Activated CD8-positive, alpha-beta T cell treated with anti-CD3 and anti-CD28 coated beads for 36 hours (primary cell): ENCODE measurements at regions not wholly inside any gene's neighbourhood (a gene's known extent, or its start where the extent isn't known, plus 50 kb on each side); places are given as distances from the start of the nearest gene placed in this dataset.

Experiments
- ATAC-seq: fragments of 200-7000 bp; cut with Tn5 transposase; one replicate; pipeline ENCODE4 v1.10.0; 2021; ENCODE audit warnings: mild to moderate bottlenecking, moderate library complexity
- CTCF ChIA-PET: fragments of 350-600 bp; sonication (Branson Sonifier 250); formaldehyde crosslinking; loops from one replicate; lab custom pipeline; 2021; ENCODE audit warnings: antibody characterized with exemption; lab: Charles Lee
- POLR2A ChIA-PET: fragments of 350-600 bp; sonication (Branson Sonifier 250); formaldehyde crosslinking; loops from one replicate; lab custom pipeline; 2021; ENCODE audit warnings: antibody characterized with exemption; lab: Charles Lee
- DNase-seq: peaks from one replicate; pipeline ENCODE4 v3.0.0-alpha.2; 2020
- H3K27ac Mint-ChIP-seq: one replicate; pipeline ENCODE4 v1.8.0; 2021; ENCODE audit warnings: mild to moderate bottlenecking, mixed read lengths
- H3K27me3 Mint-ChIP-seq: one replicate; pipeline ENCODE4 v1.8.0; 2021; ENCODE audit warnings: mixed read lengths
- H3K36me3 Mint-ChIP-seq: one replicate; pipeline ENCODE4 v1.8.0; 2021; ENCODE audit warnings: low read depth, mixed read lengths
- H3K4me1 Mint-ChIP-seq: one replicate; pipeline ENCODE4 v1.8.0; 2021; ENCODE audit warnings: low read depth, mixed read lengths
- H3K4me3 Mint-ChIP-seq: one replicate; pipeline ENCODE4 v1.8.0; 2021; ENCODE audit warnings: mild to moderate bottlenecking, moderate library complexity, mixed read lengths
- H3K9me3 Mint-ChIP-seq: one replicate; pipeline ENCODE4 v1.8.0; 2021; ENCODE audit warnings: mixed read lengths
- intact Hi-C: fragments of 100-400 bp; cut with micrococcal nuclease; formaldehyde crosslinking; loops from one replicate; pipeline ENCODE4 v1.10.0; 2022
- TF ChIP-seq, protein P1 (sequence below): fragments of 200-600 bp; IDR thresholded peaks from one replicate; pipeline ENCODE4 v1.8.0; 2022; ENCODE audit warnings: antibody characterized with exemption, mild to moderate bottlenecking

DNA sequence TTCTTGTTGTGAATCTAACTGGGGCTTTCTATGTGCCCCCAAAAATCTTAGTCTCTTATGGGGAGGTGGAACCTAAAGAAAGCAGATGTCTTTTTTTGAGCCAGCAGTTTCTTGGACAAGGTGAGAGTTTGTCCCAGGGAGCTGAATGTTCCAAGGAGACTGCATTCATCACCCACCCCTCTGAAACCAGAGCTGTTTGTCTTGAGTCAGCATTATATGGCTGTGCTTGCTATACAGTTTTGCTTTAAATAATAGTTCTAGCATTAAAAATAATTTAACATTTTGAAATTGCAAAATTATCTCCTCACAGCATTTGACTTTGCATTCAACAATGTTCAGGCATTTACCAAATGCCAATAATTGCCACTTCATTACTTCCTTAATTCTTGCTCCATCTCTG is 813.3 kb downstream of the BCL11B start:
- Mint-ChIP-seq H3K27ac (no peak overlapping the region), H3K36me3 (no peaks in the 10 kb centered on the region), H3K4me1 (no peaks in the 10 kb centered on the region), H3K9me3 (peaks cover 4% of the 10 kb centered on the region), H3K4me3 (no peak overlapping the region), H3K27me3 (no peaks in the 10 kb centered on the region)
- ATAC-seq (no peak), DNase-seq (no peak)
- ChIA-PET POLR2A (interaction anchor here (1.3 kb wide), 1 partner anchor 13 kb away, joined by 3 read pairs; no protein-coding TSS in a partner anchor), CTCF (interaction anchor here (0.9 kb wide), 1 partner anchor 16 kb away, joined by 3 read pairs; no protein-coding TSS in a partner anchor)
- TF ChIP-seq, protein P1, sequence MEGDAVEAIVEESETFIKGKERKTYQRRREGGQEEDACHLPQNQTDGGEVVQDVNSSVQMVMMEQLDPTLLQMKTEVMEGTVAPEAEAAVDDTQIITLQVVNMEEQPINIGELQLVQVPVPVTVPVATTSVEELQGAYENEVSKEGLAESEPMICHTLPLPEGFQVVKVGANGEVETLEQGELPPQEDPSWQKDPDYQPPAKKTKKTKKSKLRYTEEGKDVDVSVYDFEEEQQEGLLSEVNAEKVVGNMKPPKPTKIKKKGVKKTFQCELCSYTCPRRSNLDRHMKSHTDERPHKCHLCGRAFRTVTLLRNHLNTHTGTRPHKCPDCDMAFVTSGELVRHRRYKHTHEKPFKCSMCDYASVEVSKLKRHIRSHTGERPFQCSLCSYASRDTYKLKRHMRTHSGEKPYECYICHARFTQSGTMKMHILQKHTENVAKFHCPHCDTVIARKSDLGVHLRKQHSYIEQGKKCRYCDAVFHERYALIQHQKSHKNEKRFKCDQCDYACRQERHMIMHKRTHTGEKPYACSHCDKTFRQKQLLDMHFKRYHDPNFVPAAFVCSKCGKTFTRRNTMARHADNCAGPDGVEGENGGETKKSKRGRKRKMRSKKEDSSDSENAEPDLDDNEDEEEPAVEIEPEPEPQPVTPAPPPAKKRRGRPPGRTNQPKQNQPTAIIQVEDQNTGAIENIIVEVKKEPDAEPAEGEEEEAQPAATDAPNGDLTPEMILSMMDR = no peak
- intact Hi-C loops = no loop called here

DNA sequence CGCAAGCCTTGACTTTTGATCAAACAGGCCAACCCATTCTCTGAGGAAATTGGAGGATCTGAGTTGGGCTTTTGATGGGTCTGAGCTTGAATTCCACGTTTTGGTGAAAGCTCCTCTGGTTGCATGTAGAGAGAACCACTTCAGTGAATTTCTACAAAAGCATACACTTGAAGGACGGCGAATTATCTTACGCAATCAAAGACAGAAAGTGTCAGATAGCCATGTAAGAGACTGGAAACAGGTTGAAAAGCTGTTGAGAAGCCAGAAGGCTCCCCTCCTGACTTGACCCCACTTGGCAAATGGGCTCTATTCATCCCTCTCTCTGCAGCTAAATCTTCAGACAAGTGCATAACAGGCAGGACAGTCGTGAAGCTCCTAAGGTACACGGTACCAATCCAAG is 809.1 kb downstream of the BCL11B start:
- Mint-ChIP-seq H3K9me3 (peaks cover 4% of the 10 kb centered on the region), H3K27me3 (no peaks in the 10 kb centered on the region), H3K36me3 (no peaks in the 10 kb centered on the region), H3K27ac (no peak overlapping the region), H3K4me1 (no peaks in the 10 kb centered on the region), H3K4me3 (no peak overlapping the region)
- DNase-seq (no peak), ATAC-seq (no peak)
- TF ChIP-seq, protein P1 = no peak
- ChIA-PET POLR2A (no interaction called here), CTCF (no interaction called here)
- intact Hi-C loops = no loop called here

GRCh38 chr14:98466807-98467206 is 805.2 kb downstream of the BCL11B start:
- Mint-ChIP-seq H3K4me1 (no peaks in the 10 kb centered on the region), H3K27me3 (no peaks in the 10 kb centered on the region), H3K27ac (no peak overlapping the region), H3K36me3 (no peaks in the 10 kb centered on the region), H3K9me3 (no peaks in the 10 kb centered on the region), H3K4me3 (no peak overlapping the region)
- CTCF ChIA-PET = no interaction called here
- POLR2A ChIA-PET = no interaction called here
- intact Hi-C loops = no loop called here
- DNase-seq (no peak), ATAC-seq (no peak)
- TF ChIP-seq, protein P1 = no peak

GRCh38 chr14:98470663-98471062 is 801.3 kb downstream of the BCL11B start:
- ATAC-seq (no peak), DNase-seq (no peak)
- Mint-ChIP-seq H3K4me1 (no peaks in the 10 kb centered on the region), H3K4me3 (no peak overlapping the region), H3K9me3 (no peaks in the 10 kb centered on the region), H3K27ac (no peak overlapping the region), H3K36me3 (no peaks in the 10 kb centered on the region), H3K27me3 (no peaks in the 10 kb centered on the region)
- ChIA-PET POLR2A (interaction anchor here (0.5 kb wide), 1 partner anchor 24 kb away, joined by 3 read pairs; no protein-coding TSS in a partner anchor), CTCF (no interaction called here)
- TF ChIP-seq, protein P1 = no peak
- intact Hi-C loops = no loop called here

GRCh38 chr14:98474900-98475299 is 797.1 kb downstream of the BCL11B start:
- ATAC-seq (no peak), DNase-seq (no peak)
- Mint-ChIP-seq H3K27ac (no peak overlapping the region), H3K4me1 (no peaks in the 10 kb centered on the region), H3K9me3 (peaks cover 9% of the 10 kb centered on the region), H3K4me3 (no peak overlapping the region), H3K27me3 (no peaks in the 10 kb centered on the region), H3K36me3 (no peaks in the 10 kb centered on the region)
- POLR2A ChIA-PET = no interaction called here
- CTCF ChIA-PET = interaction anchor here (1.2 kb wide), 1 partner anchor 17 kb away, joined by 3 read pairs; no protein-coding TSS in a partner anchor
- intact Hi-C loops = no loop called here
- TF ChIP-seq, protein P1 = no peak
